HAP-1 (cell line): ENCODE measurements at regions not wholly inside any gene's neighbourhood (a gene's known extent, or its start where the extent isn't known, plus 50 kb on each side); places are given as distances from the start of the nearest gene placed in this dataset.

Experiments
- DNase-seq, 2 experiments: peaks; one replicate each; pipeline ENCODE4 v3.0.0-alpha.2; 2016 to 2020; ENCODE audit warnings: low spot score in 2 of 2
- H3K27me3 ChIP-seq: fragments of 250-450 bp; sonication (Bioruptor Pico); 2 replicates; pipeline ENCODE4 v1.5.1; 2020; ENCODE audit warnings: low read depth, mild to moderate bottlenecking, moderate library complexity
- H3K36me3 ChIP-seq: fragments of 250-450 bp; sonication (Bioruptor Pico); replicated peaks from 2 replicates; pipeline ENCODE4 v1.5.1; 2020; ENCODE audit warnings: mild to moderate bottlenecking
- H3K4me1 ChIP-seq: fragments of 250-450 bp; sonication (Bioruptor Pico); 2 replicates; pipeline ENCODE4 v1.5.1; 2020; ENCODE audit warnings: mild to moderate bottlenecking
- H3K4me3 ChIP-seq: fragments of 250-450 bp; sonication (Bioruptor Pico); 2 replicates; pipeline ENCODE4 v1.5.1; 2020; ENCODE audit warnings: mild to moderate bottlenecking, moderate library complexity
- H3K9me3 ChIP-seq: fragments of 250-450 bp; sonication (Bioruptor Pico); 2 replicates; pipeline ENCODE4 v1.5.1; 2020; ENCODE audit warnings: mild to moderate bottlenecking, moderate library complexity
- in situ Hi-C: fragments of 300-500 bp; cut with MboI; formaldehyde crosslinking; loops from 3 replicates; pipeline ENCODE4 v1.14.3; 2020; ENCODE audit warnings: low sequenced_read_pairs, inconsistent platforms, mixed read lengths

DNA sequence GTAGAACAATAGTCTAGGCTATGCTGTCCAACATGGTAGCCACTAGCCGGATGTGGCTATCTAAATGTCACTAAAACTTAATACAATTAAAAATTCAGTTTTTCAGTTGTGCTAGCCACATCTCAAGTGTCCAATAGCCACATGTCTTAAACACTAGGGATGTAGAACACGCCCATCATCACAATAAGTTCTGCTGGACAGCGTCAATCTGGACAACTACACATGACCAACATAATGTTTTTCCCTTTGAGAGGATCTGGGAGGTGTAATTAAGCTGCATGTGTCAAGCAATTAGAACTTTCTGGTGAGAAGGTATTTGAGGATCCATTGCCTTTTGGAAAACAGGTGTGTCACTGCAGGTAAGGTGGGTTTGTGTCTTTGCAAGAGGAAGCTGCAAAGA lies 424.6 kb upstream of the WWC1 start:
- Histone ChIP-seq H3K9me3 (no peaks in the 10 kb centered on the region), H3K4me3 (no peak overlapping the region), H3K27me3 (no peaks in the 10 kb centered on the region), H3K36me3 (no peaks in the 10 kb centered on the region), H3K4me1 (no peaks in the 10 kb centered on the region)
- no peak for DNase-seq
- in situ Hi-C loops: no loop called here

DNA sequence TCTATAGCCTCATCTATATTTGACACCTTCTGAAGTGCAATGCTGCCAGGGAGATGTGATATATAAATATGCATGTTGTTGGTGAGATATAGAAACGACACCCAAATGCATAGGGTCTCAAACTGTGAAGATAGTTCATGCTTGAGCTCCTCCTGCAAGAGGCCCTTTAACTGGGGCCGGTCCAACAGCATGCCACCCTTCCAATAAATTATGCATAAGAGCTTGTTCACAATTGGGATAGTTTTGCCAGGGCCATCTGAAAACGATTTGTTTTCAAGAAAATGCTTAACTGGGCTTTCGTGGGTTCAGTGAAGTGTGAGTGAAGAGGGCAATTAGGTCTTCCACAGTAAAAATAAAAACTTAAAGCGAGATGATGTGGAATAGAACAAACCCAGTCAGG lies 424.2 kb upstream of the WWC1 start:
- H3K4me3 ChIP-seq: no peak overlapping the region
- H3K9me3 ChIP-seq: no peaks in the 10 kb centered on the region
- H3K27me3 ChIP-seq: no peaks in the 10 kb centered on the region
- in situ Hi-C loops: no loop called here
- no peak for DNase-seq
- no peaks in the 10 kb centered on the region for H3K36me3 ChIP-seq
- H3K4me1 ChIP-seq: no peaks in the 10 kb centered on the region

DNA sequence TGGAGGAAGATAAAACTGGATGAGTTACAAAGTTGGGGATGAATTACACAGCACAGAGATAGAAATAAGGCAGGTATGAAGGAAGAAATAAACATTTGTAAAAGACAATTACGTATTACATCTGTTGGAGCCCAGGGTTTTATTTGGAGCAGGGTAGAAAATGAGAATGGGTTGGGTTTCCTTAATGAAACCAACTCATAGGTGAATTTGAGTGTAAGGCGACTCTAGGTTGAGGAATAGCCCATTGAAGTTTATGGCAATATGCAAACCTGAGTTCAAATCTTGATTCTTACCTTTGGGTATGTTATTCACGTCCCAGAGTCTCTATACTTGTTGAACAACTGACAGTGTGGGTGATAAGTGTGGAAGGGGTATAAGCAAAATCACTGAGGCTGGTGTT lies 422.3 kb upstream of the WWC1 start:
- Histone ChIP-seq H3K36me3 (no peaks in the 10 kb centered on the region), H3K27me3 (no peaks in the 10 kb centered on the region), H3K4me1 (no peaks in the 10 kb centered on the region), H3K4me3 (no peak overlapping the region), H3K9me3 (no peaks in the 10 kb centered on the region)
- DNase-seq: no peak
- in situ Hi-C loops: no loop called here

- Histone ChIP-seq H3K27me3 (no peaks in the 10 kb centered on the region), H3K9me3 (no peaks in the 10 kb centered on the region), H3K36me3 (no peaks in the 10 kb centered on the region), H3K4me3 (no peak overlapping the region), H3K4me1 (no peaks in the 10 kb centered on the region)
- DNase-seq: no peak
- in situ Hi-C loops: no loop called here
These were observed 421.4 kb upstream of the WWC1 start for GRCh38 chr5:167870055-167870454.

GRCh38 chr5:167871091-167871490 lies 420.4 kb upstream of the WWC1 start:
- DNase-seq: no peak
- no peaks in the 10 kb centered on the region for H3K9me3 ChIP-seq
- no peak overlapping the region for H3K4me3 ChIP-seq
- no peaks in the 10 kb centered on the region for H3K4me1 ChIP-seq
- in situ Hi-C loops: no loop called here
- no peaks in the 10 kb centered on the region for H3K27me3 ChIP-seq
- no peaks in the 10 kb centered on the region for H3K36me3 ChIP-seq

DNA sequence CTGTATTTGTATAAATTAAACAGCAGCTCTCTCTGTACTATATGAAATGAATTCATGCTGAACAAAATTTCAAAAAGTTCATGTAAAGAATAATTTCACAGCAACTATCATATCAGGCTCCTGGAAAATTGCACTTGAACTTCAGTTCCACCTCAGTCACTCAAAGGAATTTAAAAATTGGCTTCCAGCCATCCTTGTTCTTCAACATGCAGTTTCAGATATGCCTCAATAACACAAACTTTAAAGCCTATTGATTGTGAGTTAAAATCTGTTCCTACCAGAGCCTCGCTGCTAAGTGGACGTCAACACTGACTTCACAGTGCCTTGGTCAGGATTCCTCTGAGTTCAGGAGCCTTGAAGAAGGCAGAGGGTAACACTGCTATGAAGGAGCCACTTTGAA lies 418.7 kb upstream of the WWC1 start:
- DNase-seq: no peak
- Histone ChIP-seq H3K36me3 (no peaks in the 10 kb centered on the region), H3K9me3 (no peaks in the 10 kb centered on the region), H3K4me3 (no peak overlapping the region), H3K27me3 (no peaks in the 10 kb centered on the region), H3K4me1 (no peaks in the 10 kb centered on the region)
- in situ Hi-C loops: no loop called here

- no peaks in the 10 kb centered on the region for H3K4me1 ChIP-seq
- H3K9me3 ChIP-seq: no peaks in the 10 kb centered on the region; the same call in 1 of the 2 replicates
- H3K36me3 ChIP-seq: no peaks in the 10 kb centered on the region
- H3K27me3 ChIP-seq: no peaks in the 10 kb centered on the region
- no peak overlapping the region for H3K4me3 ChIP-seq
- no peak for DNase-seq
- in situ Hi-C loops: no loop called here
These were observed 414.2 kb upstream of the WWC1 start for GRCh38 chr5:167877114-167877722.

- H3K4me3 ChIP-seq: no peak overlapping the region
- peaks cover 4% of the 10 kb centered on the region; the same call in 1 of the 2 replicates for H3K9me3 ChIP-seq
- in situ Hi-C loops: no loop called here
- no peaks in the 10 kb centered on the region for H3K27me3 ChIP-seq
- H3K36me3 ChIP-seq: no peaks in the 10 kb centered on the region
- no peaks in the 10 kb centered on the region for H3K4me1 ChIP-seq
- DNase-seq: no peak
These were observed 413.5 kb upstream of the WWC1 start for GRCh38 chr5:167877924-167878323.

DNA sequence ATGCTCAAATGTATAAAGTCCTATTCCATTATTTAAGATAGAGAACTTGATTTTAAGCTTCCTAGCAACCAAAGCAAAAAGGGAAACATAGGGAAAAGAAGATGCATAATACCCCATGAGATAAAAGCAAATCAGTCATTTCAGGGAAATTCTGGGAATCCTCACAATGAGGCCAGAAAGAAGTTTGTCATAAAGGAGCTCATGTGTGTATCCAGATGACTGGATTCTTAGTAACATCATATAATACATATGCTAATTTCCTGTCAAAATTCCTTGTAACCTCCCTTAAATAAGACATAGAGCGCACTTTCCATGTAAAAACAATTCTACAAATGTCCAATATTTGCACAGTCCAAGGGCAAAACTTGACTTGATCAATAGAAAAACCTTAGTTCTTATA lies 411.0 kb upstream of the WWC1 start:
- H3K27me3 ChIP-seq: no peaks in the 10 kb centered on the region
- in situ Hi-C loops: no loop called here
- peaks cover 4% of the 10 kb centered on the region; the same call in 1 of the 2 replicates for H3K9me3 ChIP-seq
- H3K4me3 ChIP-seq: no peak overlapping the region
- peaks cover 11% of the 10 kb centered on the region for H3K4me1 ChIP-seq
- DNase-seq: no peak
- no peaks in the 10 kb centered on the region for H3K36me3 ChIP-seq

DNA sequence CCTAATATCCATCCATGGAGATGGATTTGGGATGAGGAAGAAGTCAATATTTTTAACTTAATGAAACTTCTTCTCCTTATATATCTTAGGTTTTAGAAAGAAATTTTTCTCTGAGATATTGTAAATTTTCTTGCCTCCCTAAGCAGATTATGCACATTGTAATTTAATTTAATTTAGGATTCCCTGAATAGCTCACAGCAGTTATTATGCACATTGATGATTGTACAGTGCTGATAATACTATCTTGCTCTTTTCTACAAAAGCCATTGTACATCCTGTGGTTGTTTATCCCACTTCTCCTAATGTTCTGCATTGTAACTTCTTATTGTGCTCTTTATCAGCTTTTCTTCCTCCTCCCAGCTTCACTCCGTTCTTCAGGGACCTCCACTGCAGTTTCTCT lies 410.4 kb upstream of the WWC1 start:
- DNase-seq: no peak
- H3K9me3 ChIP-seq: peaks cover 4% of the 10 kb centered on the region; the same call in 1 of the 2 replicates
- no peaks in the 10 kb centered on the region for H3K36me3 ChIP-seq
- in situ Hi-C loops: no loop called here
- peaks cover 15% of the 10 kb centered on the region for H3K4me1 ChIP-seq
- H3K4me3 ChIP-seq: no peak overlapping the region
- H3K27me3 ChIP-seq: no peaks in the 10 kb centered on the region

DNA sequence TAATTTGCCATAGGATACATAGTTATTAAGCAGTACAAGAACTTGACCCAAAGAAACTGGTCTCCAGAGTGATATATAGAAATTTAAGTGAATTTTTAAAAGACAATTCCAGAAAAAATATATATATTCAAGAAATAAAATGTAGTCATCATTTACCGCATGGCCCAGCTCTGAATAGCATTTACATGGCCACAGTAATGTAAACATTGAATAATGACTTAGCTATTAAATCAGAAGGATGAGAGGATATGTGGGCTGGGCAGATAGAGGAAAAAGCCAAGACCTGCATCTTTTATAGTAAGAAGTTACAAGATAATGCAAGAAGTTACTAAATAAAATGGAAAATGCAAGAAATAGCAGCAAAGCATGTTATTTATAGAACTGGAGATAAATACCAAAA lies 405.2 kb upstream of the WWC1 start:
- peaks cover 15% of the 10 kb centered on the region for H3K4me1 ChIP-seq
- in situ Hi-C loops: no loop called here
- DNase-seq: no peak
- H3K27me3 ChIP-seq: peaks cover 3% of the 10 kb centered on the region; the same call in 1 of the 2 replicates
- no peaks in the 10 kb centered on the region for H3K36me3 ChIP-seq
- peaks cover 4% of the 10 kb centered on the region; the same call in 1 of the 2 replicates for H3K9me3 ChIP-seq
- H3K4me3 ChIP-seq: no peak overlapping the region

GRCh38 chr5:167888393-167888792 lies 403.1 kb upstream of the WWC1 start:
- Histone ChIP-seq H3K36me3 (no peaks in the 10 kb centered on the region), H3K9me3 (no peaks in the 10 kb centered on the region), H3K4me3 (no peak overlapping the region), H3K27me3 (peaks cover 3% of the 10 kb centered on the region; the same call in 1 of the 2 replicates), H3K4me1 (peaks cover 15% of the 10 kb centered on the region)
- in situ Hi-C loops: no loop called here
- no peak for DNase-seq

GRCh38 chr5:167889276-167889675 lies 402.2 kb upstream of the WWC1 start:
- Histone ChIP-seq H3K4me3 (no peak overlapping the region), H3K27me3 (peaks cover 3% of the 10 kb centered on the region; the same call in 1 of the 2 replicates), H3K4me1 (peaks cover 14% of the 10 kb centered on the region), H3K9me3 (no peaks in the 10 kb centered on the region), H3K36me3 (no peaks in the 10 kb centered on the region)
- DNase-seq: no peak
- in situ Hi-C loops: no loop called here

- Histone ChIP-seq H3K4me1 (no peaks in the 10 kb centered on the region), H3K36me3 (no peaks in the 10 kb centered on the region)
These were observed 398.9 kb upstream of the WWC1 start for GRCh38 chr5:167892352-167893115.

More at GRCh38 chr5:167892352-167893115, 398.9 kb upstream of the WWC1 start:
- in situ Hi-C loops: no loop called here
- peaks cover 3% of the 10 kb centered on the region; the same call in 1 of the 2 replicates for H3K27me3 ChIP-seq
- no peak for DNase-seq
- no peak overlapping the region for H3K4me3 ChIP-seq
- H3K9me3 ChIP-seq: no peaks in the 10 kb centered on the region
